ENCODE measurements at regions not wholly inside any gene's neighbourhood (a gene's known extent, or its start where the extent isn't known, plus 50 kb on each side); places are given as distances from the start of the nearest gene placed in this dataset.

DNA sequence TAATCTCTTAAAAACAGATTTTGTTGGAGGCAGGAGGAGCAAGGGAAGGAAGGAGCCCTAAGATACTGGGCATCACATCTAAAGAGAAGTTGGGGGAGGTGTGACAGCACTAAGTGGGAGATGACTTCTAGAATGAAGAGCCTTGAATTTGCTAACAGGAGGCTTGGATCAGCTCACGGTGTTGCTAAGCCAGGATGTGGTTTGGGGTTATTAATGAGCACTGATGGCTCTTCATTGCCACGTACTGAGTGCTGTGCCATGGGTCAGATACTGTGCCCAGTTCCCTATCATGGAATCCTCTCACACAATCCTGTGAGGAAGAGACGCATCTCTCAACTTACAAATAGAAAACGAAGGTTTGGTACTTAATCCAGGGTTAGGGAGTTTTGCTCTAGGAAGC, 78.5 kb downstream of the C7orf25 start:
- Histone ChIP-seq H3K4me2 (ENCODE audit: low read length) (no peak overlapping the region), H3K27me3 (ENCODE audit: insufficient read depth, low read depth, low read length) (no peaks in the 10 kb centered on the region), H3K9me2 (ENCODE audit: insufficient read depth, low read length) (no peaks in the 10 kb centered on the region), H3K4me3 (ENCODE audit: low read length) (no peak overlapping the region), H3K79me2 (replicated peaks; ENCODE audit: insufficient read depth, low read length) (no peaks in the 10 kb centered on the region), H4K20me1 (ENCODE audit: insufficient read depth) (no peaks in the 10 kb centered on the region), H2AFZ (ENCODE audit: low read depth, low read length) (no peak overlapping the region), H3K36me3 (ENCODE audit: insufficient read depth, low read length) (no peaks in the 10 kb centered on the region), H3K9ac (ENCODE audit: low read length) (no peak overlapping the region), H3F3A (ENCODE audit: insufficient read depth, low read length, poor library complexity, severe bottlenecking) (no peaks in the 10 kb centered on the region), H3K27ac (ENCODE audit: low read length) (no peak overlapping the region), H3K9me3 (ENCODE audit: low read length) (no peaks in the 10 kb centered on the region)
- TF ChIP-seq TAF1 (IDR thresholded peaks at IDR 0.05; ENCODE audit: low read depth) (no peak), SMC3 (conservative IDR thresholded peaks at IDR 0.05; ENCODE audit: poor library complexity) (no peak), POLR2AphosphoS5 (IDR thresholded peaks at IDR 0.05) (no peak), EP300 (conservative IDR thresholded peaks at IDR 0.05; ENCODE audit: poor library complexity, severe bottlenecking) (no peak), EZH2 (IDR thresholded peaks at IDR 0.05; ENCODE audit: borderline replicate concordance, insufficient read depth, low read length, poor library complexity, severe bottlenecking) (no peak), RAD21 (conservative IDR thresholded peaks at IDR 0.05) (no peak), MXI1 (conservative IDR thresholded peaks at IDR 0.05; ENCODE audit: poor library complexity, severe bottlenecking) (no peak)
- TF ChIP-seq, protein P1, sequence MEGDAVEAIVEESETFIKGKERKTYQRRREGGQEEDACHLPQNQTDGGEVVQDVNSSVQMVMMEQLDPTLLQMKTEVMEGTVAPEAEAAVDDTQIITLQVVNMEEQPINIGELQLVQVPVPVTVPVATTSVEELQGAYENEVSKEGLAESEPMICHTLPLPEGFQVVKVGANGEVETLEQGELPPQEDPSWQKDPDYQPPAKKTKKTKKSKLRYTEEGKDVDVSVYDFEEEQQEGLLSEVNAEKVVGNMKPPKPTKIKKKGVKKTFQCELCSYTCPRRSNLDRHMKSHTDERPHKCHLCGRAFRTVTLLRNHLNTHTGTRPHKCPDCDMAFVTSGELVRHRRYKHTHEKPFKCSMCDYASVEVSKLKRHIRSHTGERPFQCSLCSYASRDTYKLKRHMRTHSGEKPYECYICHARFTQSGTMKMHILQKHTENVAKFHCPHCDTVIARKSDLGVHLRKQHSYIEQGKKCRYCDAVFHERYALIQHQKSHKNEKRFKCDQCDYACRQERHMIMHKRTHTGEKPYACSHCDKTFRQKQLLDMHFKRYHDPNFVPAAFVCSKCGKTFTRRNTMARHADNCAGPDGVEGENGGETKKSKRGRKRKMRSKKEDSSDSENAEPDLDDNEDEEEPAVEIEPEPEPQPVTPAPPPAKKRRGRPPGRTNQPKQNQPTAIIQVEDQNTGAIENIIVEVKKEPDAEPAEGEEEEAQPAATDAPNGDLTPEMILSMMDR (IDR thresholded peaks at IDR 0.05; ENCODE audit: poor library complexity, severe bottlenecking): no peak
- TF ChIP-seq, protein P2, sequence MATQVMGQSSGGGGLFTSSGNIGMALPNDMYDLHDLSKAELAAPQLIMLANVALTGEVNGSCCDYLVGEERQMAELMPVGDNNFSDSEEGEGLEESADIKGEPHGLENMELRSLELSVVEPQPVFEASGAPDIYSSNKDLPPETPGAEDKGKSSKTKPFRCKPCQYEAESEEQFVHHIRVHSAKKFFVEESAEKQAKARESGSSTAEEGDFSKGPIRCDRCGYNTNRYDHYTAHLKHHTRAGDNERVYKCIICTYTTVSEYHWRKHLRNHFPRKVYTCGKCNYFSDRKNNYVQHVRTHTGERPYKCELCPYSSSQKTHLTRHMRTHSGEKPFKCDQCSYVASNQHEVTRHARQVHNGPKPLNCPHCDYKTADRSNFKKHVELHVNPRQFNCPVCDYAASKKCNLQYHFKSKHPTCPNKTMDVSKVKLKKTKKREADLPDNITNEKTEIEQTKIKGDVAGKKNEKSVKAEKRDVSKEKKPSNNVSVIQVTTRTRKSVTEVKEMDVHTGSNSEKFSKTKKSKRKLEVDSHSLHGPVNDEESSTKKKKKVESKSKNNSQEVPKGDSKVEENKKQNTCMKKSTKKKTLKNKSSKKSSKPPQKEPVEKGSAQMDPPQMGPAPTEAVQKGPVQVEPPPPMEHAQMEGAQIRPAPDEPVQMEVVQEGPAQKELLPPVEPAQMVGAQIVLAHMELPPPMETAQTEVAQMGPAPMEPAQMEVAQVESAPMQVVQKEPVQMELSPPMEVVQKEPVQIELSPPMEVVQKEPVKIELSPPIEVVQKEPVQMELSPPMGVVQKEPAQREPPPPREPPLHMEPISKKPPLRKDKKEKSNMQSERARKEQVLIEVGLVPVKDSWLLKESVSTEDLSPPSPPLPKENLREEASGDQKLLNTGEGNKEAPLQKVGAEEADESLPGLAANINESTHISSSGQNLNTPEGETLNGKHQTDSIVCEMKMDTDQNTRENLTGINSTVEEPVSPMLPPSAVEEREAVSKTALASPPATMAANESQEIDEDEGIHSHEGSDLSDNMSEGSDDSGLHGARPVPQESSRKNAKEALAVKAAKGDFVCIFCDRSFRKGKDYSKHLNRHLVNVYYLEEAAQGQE (IDR thresholded peaks at IDR 0.05; ENCODE audit: borderline replicate concordance): no peak

DNA sequence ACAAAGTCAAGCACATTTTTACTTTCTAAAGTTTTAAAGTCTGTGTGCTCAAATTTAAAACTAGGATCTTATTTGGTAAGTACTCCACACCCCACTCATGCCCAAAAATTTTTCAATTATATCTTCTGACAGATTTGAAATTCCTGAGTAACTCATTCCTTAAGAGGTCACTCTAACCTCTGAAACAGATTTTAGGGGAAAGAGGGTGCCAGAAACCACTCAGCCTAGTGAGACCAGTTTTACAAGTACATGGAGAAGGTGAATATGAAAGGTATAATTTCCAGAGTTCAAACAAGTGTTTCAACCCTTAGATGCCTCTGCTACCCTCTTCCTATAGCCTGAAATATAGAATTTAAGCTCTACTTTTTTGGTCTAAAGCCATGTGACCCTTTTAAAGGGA, 79.2 kb downstream of the C7orf25 start:
- H3K27me3 ChIP-seq (ENCODE audit: insufficient read depth, low read depth, low read length): no peaks in the 10 kb centered on the region
- no peak overlapping the region for H3K4me2 ChIP-seq (ENCODE audit: low read length)
- no peak overlapping the region for H2AFZ ChIP-seq (ENCODE audit: low read depth, low read length)
- H3K9me2 ChIP-seq (ENCODE audit: insufficient read depth, low read length): no peaks in the 10 kb centered on the region
- no peaks in the 10 kb centered on the region for H3F3A ChIP-seq (ENCODE audit: insufficient read depth, low read length, poor library complexity, severe bottlenecking)
- no peaks in the 10 kb centered on the region for H4K20me1 ChIP-seq (ENCODE audit: insufficient read depth)
- H3K36me3 ChIP-seq (ENCODE audit: insufficient read depth, low read length): no peaks in the 10 kb centered on the region
- no peaks in the 10 kb centered on the region for H3K79me2 ChIP-seq (replicated peaks; ENCODE audit: insufficient read depth, low read length)
- H3K4me3 ChIP-seq (ENCODE audit: low read length): no peak overlapping the region
- TF ChIP-seq MXI1 (conservative IDR thresholded peaks at IDR 0.05; ENCODE audit: poor library complexity, severe bottlenecking): no peak
- H3K9ac ChIP-seq (ENCODE audit: low read length): no peak overlapping the region
- no peak overlapping the region for H3K27ac ChIP-seq (ENCODE audit: low read length)
- H3K9me3 ChIP-seq (ENCODE audit: low read length): no peaks in the 10 kb centered on the region

Data from neural cell (in vitro differentiated cells).